Ovary (tissue), 3 donors: ENCODE measurements at regions not wholly inside any gene's neighbourhood (a gene's known extent, or its start where the extent isn't known, plus 50 kb on each side); places are given as distances from the start of the nearest gene placed in this dataset.

Experiments
- EP300 ChIP-seq: sonication (generic); formaldehyde crosslinking; IDR thresholded peaks from one replicate; pipeline ENCODE4 v1.6.1; 2017; ENCODE audit warnings: antibody characterized with exemption
- POLR2A ChIP-seq: fragments of 450-650 bp; IDR thresholded peaks from one replicate; pipeline ENCODE4 v1.6.1; 2017; ENCODE audit warnings: antibody characterized with exemption, mild to moderate bottlenecking, moderate library complexity
- TF ChIP-seq, protein P1 (sequence below), 3 donors: fragments of 450-650 bp in 2 of 3; fragments of 200-600 bp in 1 of 3; IDR thresholded peaks; one replicate each; pipeline versions ENCODE4 v1.5.1 to v1.8.0; 2016 to 2022; ENCODE audit warnings: antibody characterized with exemption in 3 of 3, mild to moderate bottlenecking in 1 of 3
- donor health status: DM: no; HTN: no; CAD: no.

DNA sequence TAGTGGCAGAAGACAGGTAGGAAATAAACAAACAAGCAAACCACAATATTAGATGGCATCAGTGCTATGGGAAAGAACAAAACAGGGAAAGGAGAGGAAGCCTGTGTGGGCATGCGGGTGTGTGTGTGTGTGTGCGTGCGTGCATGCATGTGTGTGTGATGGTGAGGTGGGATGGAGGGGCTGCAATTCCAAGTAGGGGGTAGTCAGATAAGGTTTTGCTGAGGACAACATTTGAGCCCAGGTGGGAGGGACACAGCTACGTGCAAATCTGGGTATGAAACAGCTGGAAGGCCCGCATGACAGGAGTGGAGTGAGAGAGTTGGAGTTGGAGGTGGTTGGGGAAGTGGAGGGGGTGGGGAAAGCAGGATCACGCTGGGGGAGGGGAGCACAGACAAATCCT, 121.0 kb upstream of the PARD3 start:
- TF ChIP-seq, protein P1, sequence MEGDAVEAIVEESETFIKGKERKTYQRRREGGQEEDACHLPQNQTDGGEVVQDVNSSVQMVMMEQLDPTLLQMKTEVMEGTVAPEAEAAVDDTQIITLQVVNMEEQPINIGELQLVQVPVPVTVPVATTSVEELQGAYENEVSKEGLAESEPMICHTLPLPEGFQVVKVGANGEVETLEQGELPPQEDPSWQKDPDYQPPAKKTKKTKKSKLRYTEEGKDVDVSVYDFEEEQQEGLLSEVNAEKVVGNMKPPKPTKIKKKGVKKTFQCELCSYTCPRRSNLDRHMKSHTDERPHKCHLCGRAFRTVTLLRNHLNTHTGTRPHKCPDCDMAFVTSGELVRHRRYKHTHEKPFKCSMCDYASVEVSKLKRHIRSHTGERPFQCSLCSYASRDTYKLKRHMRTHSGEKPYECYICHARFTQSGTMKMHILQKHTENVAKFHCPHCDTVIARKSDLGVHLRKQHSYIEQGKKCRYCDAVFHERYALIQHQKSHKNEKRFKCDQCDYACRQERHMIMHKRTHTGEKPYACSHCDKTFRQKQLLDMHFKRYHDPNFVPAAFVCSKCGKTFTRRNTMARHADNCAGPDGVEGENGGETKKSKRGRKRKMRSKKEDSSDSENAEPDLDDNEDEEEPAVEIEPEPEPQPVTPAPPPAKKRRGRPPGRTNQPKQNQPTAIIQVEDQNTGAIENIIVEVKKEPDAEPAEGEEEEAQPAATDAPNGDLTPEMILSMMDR (IDR thresholded peaks at IDR 0.05): no peak
- no peak for TF ChIP-seq EP300
- no peak for TF ChIP-seq POLR2A
